GM10248 (cell line): ENCODE measurements at regions not wholly inside any gene's neighbourhood (a gene's known extent, or its start where the extent isn't known, plus 50 kb on each side); places are given as distances from the start of the nearest gene placed in this dataset.

Experiments used
- CTCF ChIA-PET: fragments of 300-600 bp; sonication (Branson Sonifier 250); formaldehyde crosslinking; extraction: SDS; loops from one replicate; lab custom pipeline; 2021; ENCODE audit warnings: antibody characterized with exemption; lab: Yijun Ruan, JAX
- POLR2A ChIA-PET: fragments of 350-650 bp; sonication (Branson Sonifier 250); formaldehyde crosslinking; extraction: SDS; loops from one replicate; lab custom pipeline; 2020; ENCODE audit warnings: antibody characterized with exemption; lab: Yijun Ruan, JAX
- DNase-seq: peaks from one replicate; pipeline ENCODE4 v3.0.0; 2012; ENCODE audit errors: extremely low spot score
- CTCF ChIP-seq: IDR thresholded peaks from 2 replicates; pipeline ENCODE4 v1.5.1; 2012; ENCODE audit warnings: mild to moderate bottlenecking, low read depth; ENCODE audit errors: extremely low read depth, missing control alignments, control extremely low read depth

GRCh38 chr3:59285560-59285959 is 235.7 kb upstream of the CFAP20DC start:
- CTCF ChIA-PET: interaction anchor here (0.8 to 2.4 kb wide), 3 partner anchors 9 to 13 kb away, joined by 3 to 14 read pairs (median 4); no protein-coding TSS in a partner anchor
- no peak for DNase-seq
- POLR2A ChIA-PET: no interaction called here
- TF ChIP-seq CTCF: no peak

- no peak for TF ChIP-seq CTCF
- ChIA-PET CTCF (no interaction called here), POLR2A (no interaction called here)
- DNase-seq: no peak
These were observed 235.1 kb upstream of the CFAP20DC start for GRCh38 chr3:59284926-59285325.

- no peak for DNase-seq
- no peak for TF ChIP-seq CTCF
- ChIA-PET POLR2A (no interaction called here), CTCF (no interaction called here)
These were observed 230.3 kb upstream of the CFAP20DC start for GRCh38 chr3:59280113-59280512.

GRCh38 chr3:59277816-59278215 is 228.0 kb upstream of the CFAP20DC start:
- POLR2A ChIA-PET: no interaction called here
- no peak for DNase-seq
- no peak for TF ChIP-seq CTCF
- CTCF ChIA-PET: interaction anchor here (1.3 to 3.3 kb wide), 3 partner anchors 9 to 35 kb away, joined by 3 to 14 read pairs (median 9); no protein-coding TSS in a partner anchor

- no peak for TF ChIP-seq CTCF
- POLR2A ChIA-PET: no interaction called here
- CTCF ChIA-PET: interaction anchor here (2.3 to 3.3 kb wide), 2 partner anchors 9 kb away, joined by 9 to 14 read pairs; no protein-coding TSS in a partner anchor
- no peak for DNase-seq
These were observed 227.4 kb upstream of the CFAP20DC start for GRCh38 chr3:59277201-59277600.

- DNase-seq: no peak
- no peak for TF ChIP-seq CTCF
- POLR2A ChIA-PET: no interaction called here
- CTCF ChIA-PET: no interaction called here
These were observed 224.2 kb upstream of the CFAP20DC start for GRCh38 chr3:59273976-59274375.
